Umbilical cord (tissue), 1 donor: ENCODE measurements at regions not wholly inside any gene's neighbourhood (a gene's known extent, or its start where the extent isn't known, plus 50 kb on each side); places are given as distances from the start of the nearest gene placed in this dataset.

Experiments
- DNase-seq: peaks from one replicate; pipeline ENCODE4 v3.0.0-alpha.2; 2015; ENCODE audit warnings: low spot score

GRCh38 chr10:118467200-118467599, 125.1 kb upstream of the FAM204A start:
- DNase-seq = no peak

- no peak for DNase-seq
Observed at GRCh38 chr10:118465300-118465874, 123.3 kb upstream of the FAM204A start.

- no peak for DNase-seq
Observed at GRCh38 chr10:118463740-118464139, 121.6 kb upstream of the FAM204A start.

- DNase-seq = no peak
Observed at GRCh38 chr10:118462401-118462800, 120.3 kb upstream of the FAM204A start.

- peak; percentile 87 for DNase-seq
Observed at GRCh38 chr10:118459642-118460193, 117.6 kb upstream of the FAM204A start.

GRCh38 chr10:118458957-118459641, 117.0 kb upstream of the FAM204A start:
- no peak for DNase-seq

- peak; percentile 57 for DNase-seq
Observed at GRCh38 chr10:118457824-118458428, 115.8 kb upstream of the FAM204A start.

GRCh38 chr10:118455181-118455695, 113.1 kb upstream of the FAM204A start:
- no peak for DNase-seq

GRCh38 chr10:118454211-118454610, 112.1 kb upstream of the FAM204A start:
- peak; percentile 59 for DNase-seq

- DNase-seq = no peak
Observed at GRCh38 chr10:118452098-118452497, 110.0 kb upstream of the FAM204A start.

- no peak for DNase-seq
Observed at GRCh38 chr10:118449521-118449920, 107.4 kb upstream of the FAM204A start.

GRCh38 chr10:118448744-118449143, 106.6 kb upstream of the FAM204A start:
- no peak for DNase-seq

- DNase-seq = peak; percentile 37
Observed at GRCh38 chr10:118447478-118448270, 105.5 kb upstream of the FAM204A start.

GRCh38 chr10:118445535-118445934, 103.4 kb upstream of the FAM204A start:
- no peak for DNase-seq

GRCh38 chr10:118444069-118444468, 101.9 kb upstream of the FAM204A start:
- DNase-seq = no peak

GRCh38 chr10:118442032-118442431, 99.9 kb upstream of the FAM204A start:
- no peak for DNase-seq

GRCh38 chr10:118439824-118440223, 97.7 kb upstream of the FAM204A start:
- DNase-seq = no peak

GRCh38 chr10:118436742-118437141, 94.6 kb upstream of the FAM204A start:
- no peak for DNase-seq

- no peak for DNase-seq
Observed at GRCh38 chr10:118430190-118430589, 88.1 kb upstream of the FAM204A start.

GRCh38 chr10:118423800-118424442, 81.8 kb upstream of the FAM204A start:
- DNase-seq = peak; percentile 88

- DNase-seq = no peak
Observed at GRCh38 chr10:118422241-118422640, 80.1 kb upstream of the FAM204A start.
